ENCODE measurements at regions not wholly inside any gene's neighbourhood (a gene's known extent, or its start where the extent isn't known, plus 50 kb on each side); places are given as distances from the start of the nearest gene placed in this dataset.

- TF ChIP-seq CTCF (IDR thresholded peaks at IDR 0.05) (no peak), EZH2 (IDR thresholded peaks at IDR 0.05) (no peak)
Measured at GRCh38 chr1:194705123-194705854, 1518.9 kb upstream of the B3GALT2 start.

Measured in neural progenitor cell (in vitro differentiated cells).